Testis (tissue), 2 donors: ENCODE measurements at regions not wholly inside any gene's neighbourhood (a gene's known extent, or its start where the extent isn't known, plus 50 kb on each side); places are given as distances from the start of the nearest gene placed in this dataset.

Experiments used
- CTCF ChIP-seq, 3 experiments: fragments of 450-650 bp in 2 of 3; fragments of 200-600 bp in 1 of 3; sonication (generic) in 1 of 3; IDR thresholded peaks; one replicate each; pipeline ENCODE4 v1.5.1; 2016 to 2019; ENCODE audit warnings: antibody characterized with exemption in 3 of 3, mild to moderate bottlenecking in 2 of 3, moderate library complexity in 1 of 3
- POLR2A ChIP-seq: fragments of 450-650 bp; IDR thresholded peaks from one replicate; pipeline ENCODE4 v1.6.1; 2017; ENCODE audit warnings: antibody characterized with exemption, mild to moderate bottlenecking, moderate library complexity

- TF ChIP-seq POLR2A (no peak), CTCF (IDR thresholded peaks at IDR 0.05) (no peak)
These were observed 53.5 kb upstream of the ZNF516 start for GRCh38 chr18:76548541-76548940.
